Activated B cell treated with CpG ODN at 0.5 μM for 24 hours (primary cell): ENCODE measurements at regions not wholly inside any gene's neighbourhood (a gene's known extent, or its start where the extent isn't known, plus 50 kb on each side); places are given as distances from the start of the nearest gene placed in this dataset.

Source experiments
- ATAC-seq: fragments of 200-7000 bp; cut with Tn5 transposase; one replicate; pipeline ENCODE4 v1.10.0; 2021; ENCODE audit warnings: low read depth, mild to moderate bottlenecking, moderate library complexity
- CTCF ChIA-PET: fragments of 350-600 bp; sonication (Branson Sonifier 250); formaldehyde crosslinking; loops from one replicate; lab custom pipeline; 2021; ENCODE audit warnings: antibody characterized with exemption; lab: Charles Lee
- POLR2A ChIA-PET: fragments of 350-600 bp; sonication (Branson Sonifier 250); formaldehyde crosslinking; loops from one replicate; lab custom pipeline; 2021; ENCODE audit warnings: antibody characterized with exemption; lab: Charles Lee
- DNase-seq: peaks from one replicate; pipeline ENCODE4 v3.0.0; 2022
- H3K27ac Mint-ChIP-seq: one replicate; pipeline ENCODE4 v1.8.0; 2020; ENCODE audit warnings: mixed read lengths
- H3K27me3 Mint-ChIP-seq: one replicate; pipeline ENCODE4 v1.8.0; 2021; ENCODE audit warnings: mixed read lengths
- H3K36me3 Mint-ChIP-seq: one replicate; pipeline ENCODE4 v1.8.0; 2021; ENCODE audit warnings: low read depth, mixed read lengths
- H3K4me1 Mint-ChIP-seq: one replicate; pipeline ENCODE4 v1.8.0; 2021; ENCODE audit warnings: mixed read lengths
- H3K4me3 Mint-ChIP-seq: one replicate; pipeline ENCODE4 v1.8.0; 2020; ENCODE audit warnings: mild to moderate bottlenecking, mixed read lengths
- H3K9me3 Mint-ChIP-seq: one replicate; pipeline ENCODE4 v1.8.0; 2020; ENCODE audit warnings: mixed read lengths
- intact Hi-C: fragments of 100-400 bp; cut with micrococcal nuclease; formaldehyde crosslinking; loops from one replicate; pipeline ENCODE4 v1.15.1; 2024
- TF ChIP-seq, protein P1 (sequence below): fragments of 200-600 bp; IDR thresholded peaks from one replicate; pipeline ENCODE4 v1.8.0; 2022; ENCODE audit warnings: antibody characterized with exemption, mild to moderate bottlenecking

DNA sequence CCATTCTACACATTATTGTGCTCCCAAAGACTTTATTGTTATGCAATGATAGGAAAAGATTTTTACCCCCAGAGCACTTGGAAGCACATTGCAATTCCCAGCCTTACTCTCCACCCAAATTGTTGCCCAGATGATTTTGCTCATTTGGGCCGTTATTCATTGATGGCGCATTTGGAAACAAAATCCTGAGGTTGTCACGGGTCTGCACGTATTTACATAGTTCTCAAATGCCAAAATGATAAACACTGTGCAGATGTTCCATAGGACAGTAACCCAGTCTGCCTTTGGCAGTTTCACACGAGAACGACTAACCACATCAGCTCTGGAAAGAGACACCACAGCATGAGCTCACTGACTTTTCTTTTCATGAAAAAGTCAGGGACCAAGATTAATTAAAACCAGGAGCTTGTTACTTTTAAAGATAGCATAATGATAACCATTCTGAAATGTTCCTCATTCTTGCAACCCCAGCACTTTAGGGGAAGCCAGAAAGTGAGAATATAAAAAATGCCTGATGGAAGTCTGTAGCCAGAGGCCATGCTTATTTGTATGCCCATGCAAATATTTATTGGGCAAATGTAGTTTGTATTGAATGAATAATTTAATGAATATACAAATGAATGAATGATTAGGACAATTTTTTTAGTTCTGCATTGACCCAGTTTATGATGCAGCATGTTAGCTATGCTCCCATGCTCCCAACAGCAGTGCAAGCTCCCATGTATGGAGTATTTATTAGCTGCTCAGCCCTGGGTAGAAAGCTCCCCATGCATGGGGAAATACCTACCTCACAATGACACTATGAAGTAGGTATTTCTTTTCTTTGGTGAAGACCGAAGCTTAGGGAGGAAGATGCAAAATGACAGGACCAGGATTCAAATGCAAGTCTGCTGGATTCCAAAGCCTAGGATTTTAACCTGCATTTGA is 84.6 kb downstream of the MAIP1 start:
- no peaks in the 10 kb centered on the region for H3K4me1 Mint-ChIP-seq
- POLR2A ChIA-PET, result no interaction called here
- ATAC-seq, result no peak

DNA sequence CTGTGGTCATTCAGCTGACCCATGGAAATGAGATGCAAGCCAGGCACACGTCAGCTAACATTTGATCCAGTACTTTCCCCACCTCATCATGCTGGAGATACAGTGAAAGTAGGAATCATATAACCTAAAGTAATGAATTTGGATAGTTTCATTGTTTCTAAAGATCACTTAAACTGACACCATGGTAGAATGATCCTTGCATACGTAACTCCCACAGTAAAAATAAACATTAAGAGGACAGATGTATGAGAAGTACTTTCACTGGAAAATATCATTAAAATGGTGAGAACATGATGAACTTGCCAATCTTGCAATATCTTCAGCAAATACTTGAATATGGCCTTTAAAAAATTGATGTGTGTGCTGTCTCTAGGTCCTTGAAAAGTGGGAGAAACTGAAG is 85.4 kb downstream of the MAIP1 start:
- TF ChIP-seq, protein P1, sequence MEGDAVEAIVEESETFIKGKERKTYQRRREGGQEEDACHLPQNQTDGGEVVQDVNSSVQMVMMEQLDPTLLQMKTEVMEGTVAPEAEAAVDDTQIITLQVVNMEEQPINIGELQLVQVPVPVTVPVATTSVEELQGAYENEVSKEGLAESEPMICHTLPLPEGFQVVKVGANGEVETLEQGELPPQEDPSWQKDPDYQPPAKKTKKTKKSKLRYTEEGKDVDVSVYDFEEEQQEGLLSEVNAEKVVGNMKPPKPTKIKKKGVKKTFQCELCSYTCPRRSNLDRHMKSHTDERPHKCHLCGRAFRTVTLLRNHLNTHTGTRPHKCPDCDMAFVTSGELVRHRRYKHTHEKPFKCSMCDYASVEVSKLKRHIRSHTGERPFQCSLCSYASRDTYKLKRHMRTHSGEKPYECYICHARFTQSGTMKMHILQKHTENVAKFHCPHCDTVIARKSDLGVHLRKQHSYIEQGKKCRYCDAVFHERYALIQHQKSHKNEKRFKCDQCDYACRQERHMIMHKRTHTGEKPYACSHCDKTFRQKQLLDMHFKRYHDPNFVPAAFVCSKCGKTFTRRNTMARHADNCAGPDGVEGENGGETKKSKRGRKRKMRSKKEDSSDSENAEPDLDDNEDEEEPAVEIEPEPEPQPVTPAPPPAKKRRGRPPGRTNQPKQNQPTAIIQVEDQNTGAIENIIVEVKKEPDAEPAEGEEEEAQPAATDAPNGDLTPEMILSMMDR, result no peak
- ChIA-PET CTCF (no interaction called here), POLR2A (no interaction called here)
- Mint-ChIP-seq H3K4me3 (no peak overlapping the region), H3K27ac (no peak overlapping the region), H3K4me1 (no peaks in the 10 kb centered on the region), H3K36me3 (no peaks in the 10 kb centered on the region), H3K9me3 (peaks cover 10% of the 10 kb centered on the region), H3K27me3 (no peaks in the 10 kb centered on the region)
- DNase-seq (no peak), ATAC-seq (no peak)
- intact Hi-C loops, result no loop called here

More for the DNA sequence above, 84.6 kb downstream of the MAIP1 start:
- no peak for DNase-seq
- Mint-ChIP-seq H3K36me3 (no peaks in the 10 kb centered on the region), H3K27ac (no peak overlapping the region), H3K9me3 (peaks cover 8% of the 10 kb centered on the region), H3K4me3 (no peak overlapping the region), H3K27me3 (no peaks in the 10 kb centered on the region)
- CTCF ChIA-PET, result no interaction called here
- TF ChIP-seq, protein P1, result no peak
- intact Hi-C loops, result no loop called here

DNA sequence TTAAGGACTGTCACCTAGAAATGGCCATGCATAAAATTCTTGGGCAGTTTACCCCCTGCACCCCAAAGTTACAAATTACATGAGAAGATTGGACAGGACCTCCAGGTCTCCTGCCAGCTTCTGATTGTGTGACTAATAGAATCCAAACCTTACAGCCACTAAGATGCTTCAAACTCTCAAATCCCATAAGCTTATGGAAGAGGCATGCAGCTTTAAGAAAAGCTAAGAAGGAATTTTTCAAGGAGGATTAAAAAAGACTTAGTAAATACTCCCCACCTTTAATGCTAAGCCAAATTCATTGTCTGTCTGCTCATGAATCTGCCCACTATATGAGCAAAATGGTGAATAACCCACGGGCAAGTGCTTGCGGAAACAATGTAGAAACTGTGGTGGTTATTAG is 86.3 kb downstream of the MAIP1 start:
- ATAC-seq, result no peak
- no peaks in the 10 kb centered on the region for H3K36me3 Mint-ChIP-seq
- intact Hi-C loops, result no loop called here
- peaks cover 16% of the 10 kb centered on the region for H3K9me3 Mint-ChIP-seq
- DNase-seq, result no peak
- no peak overlapping the region for H3K4me3 Mint-ChIP-seq
- H3K27me3 Mint-ChIP-seq, result no peaks in the 10 kb centered on the region
- CTCF ChIA-PET, result no interaction called here
- TF ChIP-seq, protein P1, result no peak
- POLR2A ChIA-PET, result no interaction called here
- no peak overlapping the region for H3K27ac Mint-ChIP-seq
- H3K4me1 Mint-ChIP-seq, result no peaks in the 10 kb centered on the region

DNA sequence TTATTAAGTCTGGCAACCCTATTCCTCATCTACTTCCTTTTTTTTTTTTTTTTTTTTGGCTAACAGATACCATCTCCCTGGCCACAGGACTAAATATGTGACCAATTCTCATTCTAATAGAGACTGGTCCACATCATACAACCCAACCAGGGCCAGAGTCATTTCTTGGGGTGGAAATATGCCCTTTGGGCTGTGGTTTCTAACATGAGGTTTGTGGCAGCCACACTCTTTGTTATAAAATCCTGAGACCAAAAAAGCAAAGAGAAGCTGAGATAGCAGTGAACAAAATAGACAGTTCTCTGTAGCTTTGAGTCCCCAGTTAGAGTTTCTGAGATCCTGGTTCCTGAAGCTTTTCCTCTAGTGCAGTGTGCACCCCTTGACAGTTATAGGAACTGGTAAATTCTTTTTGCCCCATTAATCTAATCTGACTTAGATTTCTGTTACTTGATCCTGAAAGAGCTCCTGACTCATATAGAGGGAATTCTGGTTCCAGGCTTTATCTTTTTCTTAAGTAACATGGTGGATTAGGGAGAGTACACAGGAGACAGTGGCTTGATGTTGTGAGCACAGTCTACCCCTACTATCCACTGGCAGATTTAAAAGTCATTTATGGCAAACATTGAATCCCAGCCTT is 86.8 kb downstream of the MAIP1 start:
- Mint-ChIP-seq H3K27ac (no peak overlapping the region), H3K4me3 (no peak overlapping the region), H3K4me1 (no peaks in the 10 kb centered on the region), H3K27me3 (no peaks in the 10 kb centered on the region), H3K9me3 (peaks cover 19% of the 10 kb centered on the region), H3K36me3 (no peaks in the 10 kb centered on the region)
- TF ChIP-seq, protein P1, result no peak
- CTCF ChIA-PET, result no interaction called here
- intact Hi-C loops, result no loop called here
- POLR2A ChIA-PET, result no interaction called here
- ATAC-seq (no peak), DNase-seq (no peak)

DNA sequence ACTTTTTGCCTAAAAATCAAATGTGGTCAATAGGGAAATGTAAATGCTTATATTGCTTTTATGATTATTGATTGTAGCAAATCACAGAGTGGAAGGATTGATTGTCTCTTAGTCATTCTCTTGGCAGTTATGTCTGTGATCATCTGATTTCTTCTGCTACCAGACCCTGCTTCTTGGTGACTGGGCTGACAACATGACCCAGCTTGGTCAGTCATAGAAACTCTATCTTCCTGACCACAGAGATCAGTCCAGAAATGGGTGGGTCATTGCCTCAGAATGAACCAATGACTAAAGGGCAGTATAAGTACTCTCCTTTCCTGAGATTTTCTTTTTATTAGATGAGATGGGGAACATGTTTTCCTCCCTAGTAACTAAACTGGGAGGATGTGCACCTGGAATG is 87.6 kb downstream of the MAIP1 start:
- H3K4me1 Mint-ChIP-seq, result no peaks in the 10 kb centered on the region

More for the DNA sequence above, 87.6 kb downstream of the MAIP1 start:
- H3K9me3 Mint-ChIP-seq, result peaks cover 19% of the 10 kb centered on the region
- no peak overlapping the region for H3K4me3 Mint-ChIP-seq
- ATAC-seq, result no peak
- peaks cover 2% of the 10 kb centered on the region for H3K27me3 Mint-ChIP-seq
- intact Hi-C loops, result no loop called here
- no peak overlapping the region for H3K27ac Mint-ChIP-seq
- CTCF ChIA-PET, result no interaction called here
- no peak for DNase-seq
- POLR2A ChIA-PET, result no interaction called here
- H3K36me3 Mint-ChIP-seq, result no peaks in the 10 kb centered on the region
- TF ChIP-seq, protein P1, result no peak
